Inflammatory macrophage treated with lipopolysaccharide for 1 hour (primary cell): ENCODE measurements at regions not wholly inside any gene's neighbourhood (a gene's known extent, or its start where the extent isn't known, plus 50 kb on each side); places are given as distances from the start of the nearest gene placed in this dataset.

ENCODE experiments used
- DNase-seq, 2 donors: peaks; one replicate each; pipeline ENCODE4 v3.0.0-alpha.2; 2020 to 2022

- DNase-seq = no peak
These were observed 389.1 kb downstream of the GRIN2B start for GRCh38 chr12:13592063-13592942.

GRCh38 chr12:13591488-13591887 is 389.9 kb downstream of the GRIN2B start:
- no peak for DNase-seq

DNA sequence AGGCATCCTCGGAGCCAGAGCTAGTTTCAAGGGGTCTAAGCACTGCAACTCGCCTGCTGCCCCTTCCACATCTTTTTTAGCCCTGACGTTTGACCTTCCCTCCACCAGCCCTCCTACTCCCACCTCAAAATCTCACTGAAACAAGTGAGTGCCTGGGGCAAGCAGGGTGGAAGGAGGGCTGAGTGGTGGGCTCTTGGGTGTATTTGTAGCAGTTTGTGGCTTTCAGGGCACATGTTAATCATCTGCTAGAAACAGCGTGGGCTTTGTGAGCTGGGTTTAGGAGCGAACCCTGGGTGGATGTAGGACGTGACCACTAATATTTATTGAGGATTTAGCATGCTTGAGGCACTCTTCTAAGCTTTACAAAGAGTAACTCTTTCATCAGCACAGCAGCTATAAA is 390.3 kb downstream of the GRIN2B start:
- DNase-seq = no peak

DNA sequence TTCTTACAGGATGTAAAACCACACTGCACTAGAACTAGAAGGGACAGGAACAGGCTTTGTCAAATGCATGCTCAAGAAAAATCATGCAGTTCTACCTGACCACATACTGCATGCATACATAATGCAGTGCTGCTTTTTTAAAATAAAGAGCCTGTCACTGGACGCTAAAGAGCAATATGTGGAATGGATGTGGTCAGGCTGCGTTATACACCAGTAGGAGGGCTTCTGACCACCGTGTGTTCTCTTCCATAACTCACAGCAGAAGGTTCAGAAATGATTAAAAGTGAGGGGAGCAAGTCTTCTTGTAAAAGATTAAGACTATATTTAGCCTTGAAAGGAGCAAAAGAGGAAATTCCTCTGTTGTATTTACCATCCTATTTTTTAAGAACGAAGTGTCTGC is 392.0 kb downstream of the EMP1 start:
- no peak for DNase-seq

- no peak for DNase-seq
These were observed 391.3 kb downstream of the EMP1 start for GRCh38 chr12:13587721-13588390.

GRCh38 chr12:13586361-13586760 is 389.8 kb downstream of the EMP1 start:
- no peak for DNase-seq

- no peak for DNase-seq
These were observed 388.0 kb downstream of the EMP1 start for GRCh38 chr12:13584541-13584940.

- DNase-seq = no peak
These were observed 387.1 kb downstream of the EMP1 start for GRCh38 chr12:13583630-13584029.

DNA sequence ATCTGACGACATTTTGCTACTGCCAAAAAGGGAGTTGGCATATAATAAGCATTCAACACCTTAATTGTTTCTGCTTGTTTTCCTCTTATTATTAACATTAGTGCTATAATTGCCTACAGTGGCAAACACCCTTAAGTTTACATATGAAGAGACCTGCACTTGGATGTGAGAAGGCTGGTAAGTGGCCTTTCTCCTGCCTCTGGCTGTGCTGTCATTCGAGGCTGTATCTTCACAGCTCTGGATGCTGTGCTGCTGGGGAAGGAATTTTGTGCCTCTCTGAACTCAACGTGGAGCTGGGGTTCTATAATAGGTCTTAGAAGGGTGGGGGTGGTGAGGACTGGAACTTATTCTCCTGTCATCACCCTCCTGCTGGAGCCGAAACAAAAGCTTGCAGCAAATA is 385.9 kb downstream of the EMP1 start:
- no peak for DNase-seq

DNA sequence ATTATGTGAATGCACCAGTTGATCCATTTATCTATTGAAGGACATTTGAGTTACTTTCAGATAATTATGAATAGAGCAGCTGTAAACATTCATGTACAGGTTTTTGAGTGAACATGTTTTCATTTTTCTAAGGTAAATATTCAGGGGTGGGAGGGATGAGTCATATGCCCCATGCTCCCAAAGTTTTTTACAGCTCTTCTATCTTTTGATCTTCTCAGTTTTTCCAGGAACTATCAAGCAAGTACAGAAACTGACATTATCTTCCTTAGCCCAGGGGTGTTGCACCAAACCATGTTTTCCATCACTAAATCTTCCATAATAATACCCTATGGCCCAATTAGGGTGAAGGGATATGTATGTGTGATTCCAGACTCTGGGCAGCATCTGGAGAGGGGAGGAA is 384.5 kb downstream of the EMP1 start:
- DNase-seq = no peak

- DNase-seq = no peak
These were observed 383.7 kb downstream of the EMP1 start for GRCh38 chr12:13580206-13580605.

DNA sequence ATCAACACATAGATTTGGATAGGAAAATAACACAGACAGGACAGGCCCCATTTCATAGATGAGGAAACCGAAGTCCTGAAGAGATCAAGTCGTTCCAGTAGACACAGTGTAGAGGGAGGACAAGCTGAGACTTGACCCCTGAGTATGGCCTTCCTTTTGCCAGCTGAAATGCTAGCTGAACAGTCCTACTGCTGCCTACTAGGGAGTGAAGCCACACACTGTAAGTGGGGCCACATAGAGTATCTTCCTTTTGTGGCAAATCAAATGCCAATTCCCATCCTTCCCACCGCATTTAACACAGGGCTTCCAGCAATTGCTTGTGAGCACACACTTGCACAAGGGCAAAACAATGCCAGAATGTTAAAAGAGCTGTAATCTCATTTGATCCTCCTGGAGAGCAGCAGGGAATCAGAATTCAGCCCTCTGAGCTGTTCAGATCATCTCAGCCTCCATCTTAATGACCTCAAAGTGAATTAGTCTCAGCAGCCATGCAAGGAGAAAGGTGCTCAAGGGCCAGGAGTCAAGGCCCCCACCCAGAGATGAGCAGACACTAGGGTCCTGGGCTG is 380.5 kb downstream of the EMP1 start:
- DNase-seq = no peak

DNA sequence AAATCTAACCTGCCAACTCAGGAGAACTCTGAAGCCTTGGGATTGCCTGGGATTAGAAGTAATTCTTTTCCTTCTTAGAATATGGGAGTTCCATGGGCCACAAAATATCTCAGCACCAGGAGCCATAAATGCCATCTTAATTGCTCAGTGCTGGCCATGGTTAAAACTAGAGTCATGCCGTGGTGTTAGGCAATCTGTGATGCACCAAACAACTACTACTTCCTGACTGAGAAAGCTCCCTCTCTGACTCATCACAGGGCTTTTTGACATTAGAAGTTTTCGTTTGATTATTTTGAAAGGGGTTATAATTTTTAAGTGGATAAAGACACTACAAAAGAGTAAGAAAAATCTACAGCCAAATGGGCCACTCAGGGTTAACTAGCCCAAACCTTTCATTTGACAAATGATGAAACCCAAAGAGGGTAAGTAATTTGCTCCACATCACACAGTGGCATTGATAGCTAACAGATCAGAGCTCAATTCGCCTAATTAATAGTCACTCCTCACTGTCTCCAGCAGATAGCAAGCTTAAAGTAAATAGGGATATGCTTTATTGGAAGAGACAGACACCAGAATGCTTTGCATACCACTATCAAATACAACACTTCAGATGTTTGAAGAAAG is 377.3 kb downstream of the EMP1 start:
- no peak for DNase-seq

DNA sequence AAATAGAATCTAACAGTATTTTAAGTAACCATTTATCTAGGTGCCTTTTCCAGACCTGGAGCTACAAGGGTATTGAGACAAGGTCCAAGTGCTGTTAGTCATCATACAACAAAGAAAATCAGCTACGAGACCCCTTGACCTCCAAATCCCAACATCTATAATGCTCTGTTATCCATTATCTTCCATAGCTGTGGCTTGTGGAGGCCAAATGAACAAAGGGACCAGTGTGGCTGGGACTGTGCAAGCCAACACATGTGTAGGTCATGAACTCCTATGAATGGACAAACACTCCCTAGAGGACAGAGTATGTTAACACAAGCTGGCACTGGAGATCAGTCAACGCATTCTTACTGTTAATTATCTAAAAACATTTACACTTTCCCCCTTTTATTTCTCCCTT is 374.5 kb downstream of the EMP1 start:
- DNase-seq = no peak

GRCh38 chr12:13570005-13570694 is 373.6 kb downstream of the EMP1 start:
- DNase-seq = no peak

DNA sequence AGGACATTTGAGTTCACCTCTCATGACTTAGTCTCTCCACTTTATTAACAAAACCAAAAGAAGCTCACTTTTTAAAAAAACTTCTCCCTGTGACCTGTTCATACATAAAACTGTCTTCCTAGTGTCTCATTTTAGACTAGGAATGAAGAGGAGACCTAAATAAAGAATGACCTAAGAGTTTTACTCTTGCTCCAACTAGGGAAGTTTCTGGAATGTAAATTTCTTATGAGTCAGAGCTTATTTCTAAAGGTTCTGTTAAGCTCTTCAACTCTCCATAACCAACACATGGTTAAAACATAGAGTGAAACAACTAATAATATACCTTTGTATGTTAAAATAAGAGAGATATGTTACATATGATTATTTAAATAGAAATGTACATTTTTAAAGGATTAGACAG is 369.8 kb downstream of the EMP1 start:
- DNase-seq = no peak

DNA sequence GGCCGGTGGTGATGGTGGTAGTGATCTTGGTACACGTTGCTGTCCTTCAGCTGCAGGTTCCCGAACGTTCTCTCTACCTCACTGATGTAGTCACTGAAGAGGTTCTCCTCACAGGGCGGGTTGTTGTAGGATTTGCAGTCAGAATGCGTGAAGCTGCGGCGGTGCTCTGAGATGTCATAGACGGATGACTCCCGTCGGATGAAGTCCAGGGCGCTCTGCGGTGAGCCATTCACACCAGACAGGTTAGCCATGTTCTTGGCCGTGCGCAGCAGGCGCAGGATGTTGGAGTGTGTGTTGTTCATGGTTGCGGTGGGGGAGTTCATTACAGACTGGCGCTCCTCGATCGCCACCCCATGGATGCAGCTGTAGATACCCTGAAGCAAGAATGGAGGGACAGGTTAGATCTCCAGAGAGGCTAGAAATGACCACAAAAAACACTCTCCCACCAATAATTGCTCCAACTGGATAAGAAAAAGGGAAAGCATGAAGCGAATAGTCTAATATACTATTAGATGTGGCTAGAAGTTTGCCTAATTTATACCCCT is 367.8 kb downstream of the EMP1 start:
- DNase-seq = no peak

- DNase-seq = no peak
These were observed 367.2 kb downstream of the EMP1 start for GRCh38 chr12:13563743-13564125.

DNA sequence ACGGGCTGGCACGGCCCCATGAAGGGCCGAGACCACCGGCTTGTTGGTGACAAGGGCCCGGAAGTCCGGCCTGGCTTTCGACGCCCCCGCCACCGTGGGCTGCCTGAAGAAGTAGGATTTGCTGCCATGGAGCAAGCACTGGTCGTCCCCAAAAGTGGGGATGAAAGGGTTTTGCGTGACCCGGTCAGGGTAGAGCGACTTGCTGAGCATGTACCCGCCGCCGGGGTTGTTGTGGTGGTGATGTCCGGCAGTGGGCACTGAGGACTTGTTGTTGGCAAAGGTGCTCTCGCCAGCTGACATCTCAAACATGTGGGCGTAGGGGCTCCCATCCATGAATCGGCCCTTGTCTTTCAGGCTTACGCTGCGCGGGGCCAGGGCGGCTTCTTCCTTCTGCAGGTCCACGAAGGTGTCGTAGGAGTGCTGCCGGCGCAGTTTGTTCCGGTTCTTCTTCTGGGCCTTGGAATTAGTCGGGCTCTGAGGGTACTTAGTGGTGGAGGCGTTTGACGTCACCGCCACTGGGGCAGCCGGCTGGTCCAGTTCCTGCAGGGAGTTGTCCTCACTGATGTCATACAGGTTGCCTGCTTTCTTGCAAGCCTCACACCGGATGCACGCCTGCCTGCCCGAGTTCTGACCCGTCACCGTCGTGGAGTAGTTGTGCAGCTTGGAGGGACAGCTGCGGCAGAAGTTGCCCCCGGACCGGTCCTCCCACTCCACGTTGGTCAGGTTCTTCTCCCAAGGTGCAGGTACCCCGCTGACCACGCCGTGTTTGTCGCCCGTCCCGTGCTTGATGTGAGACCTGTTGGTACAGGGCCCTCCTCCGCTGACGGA is 366.6 kb downstream of the EMP1 start:
- DNase-seq = no peak

GRCh38 chr12:13561923-13562322 is 365.4 kb downstream of the EMP1 start:
- DNase-seq = no peak

GRCh38 chr12:13559318-13559978 is 362.9 kb downstream of the EMP1 start:
- DNase-seq = no peak
